HepG2 (cell line): ENCODE measurements at regions not wholly inside any gene's neighbourhood (a gene's known extent, or its start where the extent isn't known, plus 50 kb on each side); places are given as distances from the start of the nearest gene placed in this dataset.

Experiments used
- FOSL1 ChIP-seq: sonication (generic); formaldehyde crosslinking; IDR thresholded peaks from 2 replicates; pipeline ENCODE4 v1.9.0; 2021; ENCODE audit warnings: missing genetic modification reagents, borderline replicate concordance
- FOSL2 ChIP-seq: sonication (generic); formaldehyde crosslinking; IDR thresholded peaks from 2 replicates; pipeline ENCODE4 v1.4.0; 2020; ENCODE audit warnings: missing genetic modification reagents
- FOXK2 ChIP-seq: fragments of 450-650 bp; IDR thresholded peaks from 2 replicates; pipeline ENCODE4 v1.6.1; 2016
- JUN ChIP-seq: sonication (generic); formaldehyde crosslinking; IDR thresholded peaks from 2 replicates; pipeline ENCODE4 v1.4.0; 2020; ENCODE audit warnings: mild to moderate bottlenecking, missing genetic modification reagents
- MAZ ChIP-seq, 2 experiments: sonication (generic) in 1 of 2; formaldehyde crosslinking in 1 of 2; IDR thresholded peaks; 2 replicates each; pipeline versions ENCODE4 v1.5.0 to v1.6.1; 2012 to 2020; ENCODE audit warnings: low read depth in 2 of 2, mild to moderate bottlenecking in 2 of 2, borderline replicate concordance in 1 of 2, improper control_type of control experiment in 1 of 2, low read length in 1 of 2, missing genetic modification reagents in 1 of 2, moderate library complexity in 1 of 2
- YY1 ChIP-seq: IDR thresholded peaks from 2 replicates; pipeline ENCODE4 v1.6.1; 2011; ENCODE audit warnings: low read length, low read depth, moderate library complexity, mild to moderate bottlenecking; ENCODE audit not compliant: insufficient read depth, insufficient replicate concordance
- ZNF143 ChIP-seq: sonication (generic); formaldehyde crosslinking; IDR thresholded peaks from 2 replicates; pipeline ENCODE4 v1.4.0; 2020; ENCODE audit warnings: missing genetic modification reagents
- TF ChIP-seq, protein P1 (sequence below): sonication (generic); formaldehyde crosslinking; IDR thresholded peaks from 2 replicates; pipeline ENCODE4 v1.5.0; 2020; ENCODE audit warnings: mild to moderate bottlenecking, missing genetic modification reagents, moderate library complexity
- TF ChIP-seq, protein P2 (sequence below): IDR thresholded peaks from 2 replicates; pipeline ENCODE4 v1.6.1; 2016; ENCODE audit warnings: low read depth

DNA sequence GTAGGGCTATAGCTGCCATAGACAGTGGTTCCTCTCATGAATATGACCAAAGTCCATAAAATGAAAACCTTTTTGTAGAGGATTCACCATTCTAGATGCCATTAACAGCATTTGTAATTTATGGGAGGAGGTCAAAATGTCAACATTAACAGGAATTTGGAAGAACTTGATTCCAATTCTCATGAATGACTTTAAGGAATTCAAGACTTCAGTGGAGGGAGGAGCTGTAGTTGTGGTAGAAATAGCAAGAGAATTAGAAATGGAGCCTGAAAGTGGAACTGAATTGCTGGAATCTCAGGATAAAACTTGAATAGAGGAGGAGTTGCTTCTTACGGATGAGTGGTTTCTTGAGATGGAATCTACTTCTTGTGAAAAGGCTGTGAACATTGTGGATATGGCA is 65.4 kb upstream of the ESRRG start:
- no peak for TF ChIP-seq YY1
- TF ChIP-seq, protein P1, sequence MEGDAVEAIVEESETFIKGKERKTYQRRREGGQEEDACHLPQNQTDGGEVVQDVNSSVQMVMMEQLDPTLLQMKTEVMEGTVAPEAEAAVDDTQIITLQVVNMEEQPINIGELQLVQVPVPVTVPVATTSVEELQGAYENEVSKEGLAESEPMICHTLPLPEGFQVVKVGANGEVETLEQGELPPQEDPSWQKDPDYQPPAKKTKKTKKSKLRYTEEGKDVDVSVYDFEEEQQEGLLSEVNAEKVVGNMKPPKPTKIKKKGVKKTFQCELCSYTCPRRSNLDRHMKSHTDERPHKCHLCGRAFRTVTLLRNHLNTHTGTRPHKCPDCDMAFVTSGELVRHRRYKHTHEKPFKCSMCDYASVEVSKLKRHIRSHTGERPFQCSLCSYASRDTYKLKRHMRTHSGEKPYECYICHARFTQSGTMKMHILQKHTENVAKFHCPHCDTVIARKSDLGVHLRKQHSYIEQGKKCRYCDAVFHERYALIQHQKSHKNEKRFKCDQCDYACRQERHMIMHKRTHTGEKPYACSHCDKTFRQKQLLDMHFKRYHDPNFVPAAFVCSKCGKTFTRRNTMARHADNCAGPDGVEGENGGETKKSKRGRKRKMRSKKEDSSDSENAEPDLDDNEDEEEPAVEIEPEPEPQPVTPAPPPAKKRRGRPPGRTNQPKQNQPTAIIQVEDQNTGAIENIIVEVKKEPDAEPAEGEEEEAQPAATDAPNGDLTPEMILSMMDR (CRISPR knock-in tag): no peak
- no peak for TF ChIP-seq FOSL1 (CRISPR knock-in tag)
- no peak for TF ChIP-seq FOXK2
- no peak for TF ChIP-seq ZNF143 (CRISPR knock-in tag)
- TF ChIP-seq, protein P2, sequence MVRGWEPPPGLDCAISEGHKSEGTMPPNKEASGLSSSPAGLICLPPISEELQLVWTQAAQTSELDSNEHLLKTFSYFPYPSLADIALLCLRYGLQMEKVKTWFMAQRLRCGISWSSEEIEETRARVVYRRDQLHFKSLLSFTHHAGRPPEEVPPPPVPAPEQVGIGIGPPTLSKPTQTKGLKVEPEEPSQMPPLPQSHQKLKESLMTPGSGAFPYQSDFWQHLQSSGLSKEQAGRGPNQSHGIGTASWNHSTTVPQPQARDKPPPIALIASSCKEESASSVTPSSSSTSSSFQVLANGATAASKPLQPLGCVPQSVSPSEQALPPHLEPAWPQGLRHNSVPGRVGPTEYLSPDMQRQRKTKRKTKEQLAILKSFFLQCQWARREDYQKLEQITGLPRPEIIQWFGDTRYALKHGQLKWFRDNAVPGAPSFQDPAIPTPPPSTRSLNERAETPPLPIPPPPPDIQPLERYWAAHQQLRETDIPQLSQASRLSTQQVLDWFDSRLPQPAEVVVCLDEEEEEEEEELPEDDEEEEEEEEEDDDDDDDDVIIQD (CRISPR knock-in tag): no peak
- TF ChIP-seq JUN (CRISPR knock-in tag): no peak
- no peak for TF ChIP-seq MAZ (IDR thresholded peaks at IDR 0.05; ENCODE audit: borderline replicate concordance, low read depth, low read length)
- no peak for TF ChIP-seq MAZ (CRISPR knock-in tag; IDR thresholded peaks at IDR 0.05; ENCODE audit: low read depth)
- no peak for TF ChIP-seq FOSL2 (CRISPR knock-in tag)
